Trophoblast cell (in vitro differentiated cells and primary cell): ENCODE measurements at regions not wholly inside any gene's neighbourhood (a gene's known extent, or its start where the extent isn't known, plus 50 kb on each side); places are given as distances from the start of the nearest gene placed in this dataset.

ENCODE experiments used
- DNase-seq, 2 donors: peaks; one replicate each; pipeline ENCODE4 v3.0.0-alpha.2; 2016
- H2AFZ ChIP-seq: 2 replicates; pipeline ENCODE4 v1.6.1; 2013; ENCODE audit warnings: low read length, moderate library complexity, mild to moderate bottlenecking; ENCODE audit not compliant: insufficient read depth, poor library complexity
- H2AK5ac ChIP-seq: 2 replicates; pipeline ENCODE4 v1.6.1; 2013; ENCODE audit warnings: mild to moderate bottlenecking, low read length
- H2BK120ac ChIP-seq: 2 replicates; pipeline ENCODE4 v1.6.1; 2013; ENCODE audit warnings: low read length, mild to moderate bottlenecking, moderate library complexity; ENCODE audit not compliant: insufficient read depth, poor library complexity
- H2BK12ac ChIP-seq: 2 replicates; pipeline ENCODE4 v1.6.1; 2013; ENCODE audit warnings: mild to moderate bottlenecking, low read length, moderate library complexity
- H2BK5ac ChIP-seq: 2 replicates; pipeline ENCODE4 v1.6.1; 2013; ENCODE audit warnings: low read length, low read depth, moderate library complexity, mild to moderate bottlenecking; ENCODE audit not compliant: poor library complexity
- H3K14ac ChIP-seq: 2 replicates; pipeline ENCODE4 v1.6.1; 2013; ENCODE audit warnings: mild to moderate bottlenecking, low read length
- H3K18ac ChIP-seq: 2 replicates; pipeline ENCODE4 v1.6.1; 2013; ENCODE audit warnings: mild to moderate bottlenecking, low read length
- H3K23ac ChIP-seq: 2 replicates; pipeline ENCODE4 v1.6.1; 2013; ENCODE audit warnings: low read length
- H3K27ac ChIP-seq: 2 replicates; pipeline ENCODE4 v1.5.1; 2013; ENCODE audit warnings: low read depth, mild to moderate bottlenecking, inconsistent platforms, low read length, moderate library complexity
- H3K27me3 ChIP-seq: 2 replicates; pipeline ENCODE4 v1.6.1; 2013; ENCODE audit warnings: inconsistent platforms, mild to moderate bottlenecking, low read length, moderate library complexity; ENCODE audit not compliant: insufficient read depth
- H3K36me3 ChIP-seq, 2 experiments: 1 replicate in 1 of 2; 2 replicates in 1 of 2; pipeline ENCODE4 v1.6.1; 2013; ENCODE audit warnings: low read length in 2 of 2, mild to moderate bottlenecking in 2 of 2, moderate library complexity in 1 of 2; ENCODE audit not compliant: insufficient read depth in 2 of 2, control insufficient read depth in 1 of 2
- H3K4ac ChIP-seq: 2 replicates; pipeline ENCODE4 v1.6.1; 2013; ENCODE audit warnings: low read depth, mild to moderate bottlenecking, low read length, moderate library complexity
- H3K4me1 ChIP-seq, 2 experiments: 1 replicate in 1 of 2; 2 replicates in 1 of 2; pipeline ENCODE4 v1.6.1; 2013; ENCODE audit warnings: low read length in 2 of 2, mild to moderate bottlenecking in 2 of 2, moderate library complexity in 1 of 2; ENCODE audit not compliant: insufficient read depth in 2 of 2, control insufficient read depth in 1 of 2
- H3K4me2 ChIP-seq: 2 replicates; pipeline ENCODE4 v1.6.1; 2013; ENCODE audit warnings: inconsistent platforms, mild to moderate bottlenecking, low read length, moderate library complexity
- H3K4me3 ChIP-seq: 2 replicates; pipeline ENCODE4 v1.5.1; 2013; ENCODE audit warnings: mild to moderate bottlenecking, low read depth, low read length, inconsistent platforms
- H3K79me1 ChIP-seq: one replicate; pipeline ENCODE4 v1.6.1; 2013; ENCODE audit warnings: low read length
- H3K79me2 ChIP-seq: 2 replicates; pipeline ENCODE4 v1.6.1; 2013; ENCODE audit warnings: low read length, mild to moderate bottlenecking; ENCODE audit not compliant: control insufficient read depth, insufficient read depth, poor library complexity
- H3K9ac ChIP-seq: 2 replicates; pipeline ENCODE4 v1.6.1; 2013; ENCODE audit warnings: mild to moderate bottlenecking, low read length
- H3K9me3 ChIP-seq: 2 replicates; pipeline ENCODE4 v1.6.1; 2013; ENCODE audit warnings: low read depth, mild to moderate bottlenecking, control low read depth, inconsistent platforms, low read length; ENCODE audit not compliant: insufficient read depth
- H4K12ac ChIP-seq: 2 replicates; pipeline ENCODE4 v1.6.1; 2013; ENCODE audit warnings: low read depth, mild to moderate bottlenecking, low read length, moderate library complexity
- H4K8ac ChIP-seq: 2 replicates; pipeline ENCODE4 v1.6.1; 2013; ENCODE audit warnings: low read depth, mild to moderate bottlenecking, low read length, moderate library complexity
- H4K91ac ChIP-seq: one replicate; pipeline ENCODE4 v1.6.1; 2013; ENCODE audit warnings: low read depth, mild to moderate bottlenecking, low read length, moderate library complexity
- WGBS: extraction: QIAGEN DNeasy Blood & Tissue Kit; methylation state at CpG from one replicate; pipeline ENCODE4 v1.1.7; 2013; ENCODE audit warnings: missing lambda C conversion rate; ENCODE audit not compliant: insufficient read length, insufficient coverage; ENCODE audit errors: extremely low coverage; 5-methylcytosine and 5-hydroxymethylcytosine counted together

GRCh38 chr4:72977936-72978485, 91.5 kb downstream of the COX18 start:
- no peak overlapping the region for H4K12ac ChIP-seq
- H2BK12ac ChIP-seq = no peak overlapping the region
- no peak overlapping the region for H2BK5ac ChIP-seq
- H3K4me3 ChIP-seq = no peak overlapping the region
- H3K9ac ChIP-seq = no peak overlapping the region
- no peak overlapping the region for H3K18ac ChIP-seq
- no peak overlapping the region for H2AK5ac ChIP-seq
- H3K9me3 ChIP-seq = no peaks in the 10 kb centered on the region
- H4K8ac ChIP-seq = no peak overlapping the region
- H3K79me1 ChIP-seq = no peaks in the 10 kb centered on the region
- no peak overlapping the region for H3K4me2 ChIP-seq
- H4K91ac ChIP-seq = no peak overlapping the region
- no peaks in the 10 kb centered on the region for H3K4me1 ChIP-seq
- no peak overlapping the region for H3K14ac ChIP-seq
- no peak overlapping the region for H2AFZ ChIP-seq
- no peak overlapping the region for H2BK120ac ChIP-seq
- no peaks in the 10 kb centered on the region for H3K36me3 ChIP-seq
- H3K23ac ChIP-seq = no peak overlapping the region
- no peak overlapping the region for H3K27ac ChIP-seq
- H3K79me2 ChIP-seq = no peaks in the 10 kb centered on the region
- WGBS = no CpG with 5 or more reads among the region's 5 CpGs
- no peak for DNase-seq
- H3K27me3 ChIP-seq = no peaks in the 10 kb centered on the region
- no peak overlapping the region for H3K4ac ChIP-seq

GRCh38 chr4:72975488-72975784, 94.1 kb downstream of the COX18 start:
- no peak overlapping the region for H4K8ac ChIP-seq
- no peak overlapping the region for H2BK5ac ChIP-seq
- H4K91ac ChIP-seq = no peak overlapping the region
- no peak overlapping the region for H3K23ac ChIP-seq
- no peak overlapping the region for H3K18ac ChIP-seq
- H3K9ac ChIP-seq = no peak overlapping the region
- peaks cover 2% of the 10 kb centered on the region for H3K79me1 ChIP-seq
- H2AFZ ChIP-seq = no peak overlapping the region
- no peak overlapping the region for H3K14ac ChIP-seq
- peak in 1 of 2 donors; percentile 4 for DNase-seq
- H3K4me2 ChIP-seq = no peak overlapping the region
- no peak overlapping the region for H2BK12ac ChIP-seq
- H2AK5ac ChIP-seq = no peak overlapping the region
- H4K12ac ChIP-seq = no peak overlapping the region
- H3K27me3 ChIP-seq = no peaks in the 10 kb centered on the region
- no peaks in the 10 kb centered on the region for H3K9me3 ChIP-seq
- no peak overlapping the region for H3K27ac ChIP-seq
- H3K4me1 ChIP-seq = no peaks in the 10 kb centered on the region
- no peak overlapping the region for H2BK120ac ChIP-seq
- no peaks in the 10 kb centered on the region for H3K36me3 ChIP-seq
- H3K79me2 ChIP-seq = no peaks in the 10 kb centered on the region
- no peak overlapping the region for H3K4me3 ChIP-seq
- H3K4ac ChIP-seq = no peak overlapping the region

- Histone ChIP-seq H2BK12ac (no peak overlapping the region), H3K4me2 (no peak overlapping the region), H2BK5ac (no peak overlapping the region), H4K91ac (no peak overlapping the region), H4K12ac (no peak overlapping the region), H3K23ac (no peak overlapping the region), H3K4ac (no peak overlapping the region), H3K27ac (no peak overlapping the region), H3K14ac (no peak overlapping the region), H2AK5ac (no peak overlapping the region), H3K36me3 (no peaks in the 10 kb centered on the region), H3K79me2 (no peaks in the 10 kb centered on the region), H4K8ac (peak overlapping the region; percentile 66), H3K79me1 (peaks cover 2% of the 10 kb centered on the region), H3K4me1 (no peaks in the 10 kb centered on the region), H3K9me3 (no peaks in the 10 kb centered on the region), H3K4me3 (no peak overlapping the region), H3K9ac (no peak overlapping the region), H2BK120ac (no peak overlapping the region), H3K27me3 (no peaks in the 10 kb centered on the region), H2AFZ (no peak overlapping the region), H3K18ac (no peak overlapping the region)
- WGBS = no CpG with 5 or more reads among the region's 8 CpGs
- DNase-seq = peak in 1 of 2 donors; percentile 23
These were observed 94.6 kb downstream of the COX18 start for GRCh38 chr4:72974694-72975487.

GRCh38 chr4:72971572-72971971, 97.9 kb downstream of the COX18 start:
- no peak overlapping the region for H3K27ac ChIP-seq
- no peak overlapping the region for H3K14ac ChIP-seq
- H2BK5ac ChIP-seq = no peak overlapping the region
- H3K23ac ChIP-seq = no peak overlapping the region
- no peak overlapping the region for H4K91ac ChIP-seq
- WGBS = no CpG with 5 or more reads among the region's 3 CpGs
- H3K9me3 ChIP-seq = no peaks in the 10 kb centered on the region
- no peaks in the 10 kb centered on the region for H3K36me3 ChIP-seq
- H3K4me1 ChIP-seq = no peaks in the 10 kb centered on the region
- H3K79me1 ChIP-seq = peaks cover 2% of the 10 kb centered on the region
- H3K4me3 ChIP-seq = no peak overlapping the region
- no peak overlapping the region for H2AK5ac ChIP-seq
- H3K79me2 ChIP-seq = no peaks in the 10 kb centered on the region
- H3K4ac ChIP-seq = no peak overlapping the region
- no peak overlapping the region for H2AFZ ChIP-seq
- DNase-seq = peak; percentile 7 to 44
- no peak overlapping the region for H3K18ac ChIP-seq
- no peak overlapping the region for H4K8ac ChIP-seq
- H3K4me2 ChIP-seq = no peak overlapping the region
- H2BK120ac ChIP-seq = no peak overlapping the region
- H3K9ac ChIP-seq = no peak overlapping the region
- H3K27me3 ChIP-seq = no peaks in the 10 kb centered on the region
- H4K12ac ChIP-seq = no peak overlapping the region
- H2BK12ac ChIP-seq = no peak overlapping the region
